Psoas muscle (tissue), 7 donors: ENCODE measurements at regions not wholly inside any gene's neighbourhood (a gene's known extent, or its start where the extent isn't known, plus 50 kb on each side); places are given as distances from the start of the nearest gene placed in this dataset.
"Not testable (repeated sequence)": the region's sequence is repeated elsewhere in the genome, so short reads cannot be mapped to it uniquely, and the experiment has no call there.

Source experiments
- ATAC-seq, 4 donors: fragments of 200-7000 bp; cut with Tn5 transposase; one replicate each; pipeline ENCODE4 v1.9.1; 2020; ENCODE audit warnings: moderate library complexity in 3 of 4, mild to moderate bottlenecking in 2 of 4
- DNase-seq, 2 donors: peaks; one replicate each; pipeline ENCODE4 v3.0.0-alpha.2; 2020
- H3K27ac ChIP-seq: fragments of 200-600 bp; one replicate; pipeline ENCODE4 v1.8.0; 2022
- H3K27me3 ChIP-seq, 3 donors: fragments of 200-600 bp in 1 of 3; one replicate each; pipeline versions ENCODE4 v1.6.1 to v1.8.0; 2013 to 2022; ENCODE audit warnings: low read length in 2 of 3, mild to moderate bottlenecking in 2 of 3, moderate library complexity in 1 of 3; ENCODE audit not compliant: insufficient read depth in 3 of 3
- H3K36me3 ChIP-seq, 2 donors: fragments of 200-600 bp in 1 of 2; one replicate each; pipeline versions ENCODE4 v1.6.1 to v1.8.0; 2013 to 2022; ENCODE audit warnings: low read depth in 1 of 2, mild to moderate bottlenecking in 1 of 2, moderate library complexity in 1 of 2; ENCODE audit not compliant: insufficient read depth in 1 of 2
- H3K4me1 ChIP-seq: fragments of 200-600 bp; one replicate; pipeline ENCODE4 v1.8.0; 2022
- H3K4me3 ChIP-seq: fragments of 200-600 bp; one replicate; pipeline ENCODE4 v1.8.0; 2022; ENCODE audit warnings: mild to moderate bottlenecking
- H3K9me3 ChIP-seq: fragments of 200-600 bp; one replicate; pipeline ENCODE4 v1.8.0; 2022
- WGBS, 3 donors: extraction: QIAGEN DNeasy Blood & Tissue Kit; methylation state at CpG; one replicate each; pipeline versions ENCODE4 v1.1.6 to v1.1.7; 2013; 5-methylcytosine and 5-hydroxymethylcytosine counted together
- intact Hi-C, 2 donors: fragments of 100-400 bp; cut with DNase I; formaldehyde crosslinking; loops; one replicate each; pipeline versions ENCODE4 v1.11.0 to v1.14.2; 2022
- TF ChIP-seq, protein P1 (sequence below): fragments of 200-600 bp; IDR thresholded peaks from one replicate; pipeline ENCODE4 v1.8.0; 2022; ENCODE audit warnings: antibody characterized with exemption
- donor health status: healthy with polysubstance abuse.
- donor health status: DM: no; HTN: no; CAD: no; lungs with moderate emphysema.
- donor health status: Bipolar disorder and iron deficiency.
- donor health status: healthy.
- donor health status: DM: yes; HTN: yes; CAD: no.
- donor health status: DM: no; HTN: no; CAD: no.
- donor health status: DM: yes; HTN: yes; CAD: no.

- Histone ChIP-seq H3K36me3 (no peaks in the 10 kb centered on the region), H3K27ac (no peak overlapping the region), H3K9me3 (no peaks in the 10 kb centered on the region), H3K4me3 (no peak overlapping the region), H3K4me1 (no peaks in the 10 kb centered on the region), H3K27me3 (no peaks in the 10 kb centered on the region)
- intact Hi-C loops = no loop called here
- DNase-seq = no peak
- WGBS, 3 donors = 52 to 62% (median 62%) methylated on average over 1 of the region's 1 CpG
- no peak for ATAC-seq
- TF ChIP-seq, protein P1, sequence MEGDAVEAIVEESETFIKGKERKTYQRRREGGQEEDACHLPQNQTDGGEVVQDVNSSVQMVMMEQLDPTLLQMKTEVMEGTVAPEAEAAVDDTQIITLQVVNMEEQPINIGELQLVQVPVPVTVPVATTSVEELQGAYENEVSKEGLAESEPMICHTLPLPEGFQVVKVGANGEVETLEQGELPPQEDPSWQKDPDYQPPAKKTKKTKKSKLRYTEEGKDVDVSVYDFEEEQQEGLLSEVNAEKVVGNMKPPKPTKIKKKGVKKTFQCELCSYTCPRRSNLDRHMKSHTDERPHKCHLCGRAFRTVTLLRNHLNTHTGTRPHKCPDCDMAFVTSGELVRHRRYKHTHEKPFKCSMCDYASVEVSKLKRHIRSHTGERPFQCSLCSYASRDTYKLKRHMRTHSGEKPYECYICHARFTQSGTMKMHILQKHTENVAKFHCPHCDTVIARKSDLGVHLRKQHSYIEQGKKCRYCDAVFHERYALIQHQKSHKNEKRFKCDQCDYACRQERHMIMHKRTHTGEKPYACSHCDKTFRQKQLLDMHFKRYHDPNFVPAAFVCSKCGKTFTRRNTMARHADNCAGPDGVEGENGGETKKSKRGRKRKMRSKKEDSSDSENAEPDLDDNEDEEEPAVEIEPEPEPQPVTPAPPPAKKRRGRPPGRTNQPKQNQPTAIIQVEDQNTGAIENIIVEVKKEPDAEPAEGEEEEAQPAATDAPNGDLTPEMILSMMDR = no peak
Observed at GRCh38 chr4:33941854-33942253, 2302.5 kb downstream of the ARAP2 start.

DNA sequence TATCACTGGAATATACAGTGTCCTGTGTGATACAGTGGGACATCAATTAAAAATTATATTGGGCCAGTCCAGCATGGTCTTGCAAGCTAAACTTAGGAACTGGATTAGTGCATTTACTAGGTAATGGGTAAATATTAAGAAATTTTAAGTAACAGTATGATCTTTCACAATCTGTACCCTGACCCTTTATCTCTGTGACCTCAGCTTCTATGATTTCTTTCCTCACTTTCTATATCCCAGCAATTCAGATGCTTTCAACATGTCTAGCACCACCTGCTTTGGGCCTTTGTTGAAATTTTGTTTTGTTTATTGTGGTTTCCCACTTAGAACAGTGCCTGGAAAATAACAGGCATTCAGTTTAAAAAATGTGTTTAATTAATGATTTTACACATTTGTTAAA is 2295.4 kb downstream of the ARAP2 start:
- Histone ChIP-seq H3K9me3 (no peaks in the 10 kb centered on the region), H3K4me3 (no peak overlapping the region), H3K4me1 (no peaks in the 10 kb centered on the region), H3K27ac (no peak overlapping the region), H3K36me3 (no peaks in the 10 kb centered on the region), H3K27me3 (no peaks in the 10 kb centered on the region)
- TF ChIP-seq, protein P1 = no peak
- ATAC-seq = no peak
- no peak for DNase-seq
- intact Hi-C loops = no loop called here

- intact Hi-C loops, H3K9me3 ChIP-seq, H3K27me3 ChIP-seq, H3K36me3 ChIP-seq, H3K4me1 ChIP-seq, H3K4me3 ChIP-seq, ATAC-seq, DNase-seq, H3K27ac ChIP-seq: not testable (repeated sequence)
- 92 to 98% (median 94%) methylated on average over 4 of the region's 4 CpGs for WGBS, 3 donors
Observed at GRCh38 chr4:33953848-33954247, 2290.5 kb downstream of the ARAP2 start.

DNA sequence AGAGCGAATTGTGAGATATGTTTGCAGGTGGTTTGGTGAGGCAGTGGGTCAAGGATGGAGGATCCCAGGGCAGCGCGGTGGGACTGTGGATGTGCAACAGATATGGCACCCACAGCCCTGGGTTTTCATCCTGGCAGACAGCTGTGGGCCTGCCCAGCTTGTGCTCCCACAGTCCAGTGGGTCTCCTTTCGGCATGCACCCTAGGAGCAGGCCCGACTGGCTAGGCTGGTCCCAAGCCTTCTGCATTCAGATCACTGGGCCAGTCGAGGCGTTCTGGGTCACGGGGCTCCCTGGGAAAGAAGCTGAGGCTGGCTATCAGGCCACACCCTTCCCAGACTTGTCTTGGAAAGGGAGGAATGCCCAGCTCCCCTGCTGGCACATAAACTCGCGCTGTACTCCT is 2289.6 kb downstream of the ARAP2 start:
- H3K27me3 ChIP-seq = peaks cover 0 to 2% (median 0%) of the 10 kb centered on the region in 3 donors
- DNase-seq (no peak), ATAC-seq (no peak)
- no peaks in the 10 kb centered on the region for H3K36me3 ChIP-seq
- intact Hi-C loops = no loop called here
- TF ChIP-seq, protein P1 = no peak
- H3K9me3 ChIP-seq = no peaks in the 10 kb centered on the region
- no peak overlapping the region for H3K27ac ChIP-seq
- H3K4me1 ChIP-seq = no peaks in the 10 kb centered on the region
- WGBS, 3 donors = 93 to 95% (median 93%) methylated on average over 10 of the region's 10 CpGs
- no peak overlapping the region for H3K4me3 ChIP-seq

GRCh38 chr4:33959519-33959918 is 2284.8 kb downstream of the ARAP2 start:
- no peak for ATAC-seq
- Histone ChIP-seq H3K9me3 (no peaks in the 10 kb centered on the region), H3K27me3 (peaks cover 0 to 2% (median 0%) of the 10 kb centered on the region in 3 donors), H3K36me3 (no peaks in the 10 kb centered on the region), H3K4me1 (no peaks in the 10 kb centered on the region), H3K27ac (no peak overlapping the region), H3K4me3 (no peak overlapping the region)
- WGBS, 3 donors = 80 to 82% (median 81%) methylated on average over 4 of the region's 4 CpGs
- no peak for DNase-seq
- intact Hi-C loops = no loop called here
- TF ChIP-seq, protein P1 = no peak
